ENCODE measurements at regions not wholly inside any gene's neighbourhood (a gene's known extent, or its start where the extent isn't known, plus 50 kb on each side); places are given as distances from the start of the nearest gene placed in this dataset.

DNA sequence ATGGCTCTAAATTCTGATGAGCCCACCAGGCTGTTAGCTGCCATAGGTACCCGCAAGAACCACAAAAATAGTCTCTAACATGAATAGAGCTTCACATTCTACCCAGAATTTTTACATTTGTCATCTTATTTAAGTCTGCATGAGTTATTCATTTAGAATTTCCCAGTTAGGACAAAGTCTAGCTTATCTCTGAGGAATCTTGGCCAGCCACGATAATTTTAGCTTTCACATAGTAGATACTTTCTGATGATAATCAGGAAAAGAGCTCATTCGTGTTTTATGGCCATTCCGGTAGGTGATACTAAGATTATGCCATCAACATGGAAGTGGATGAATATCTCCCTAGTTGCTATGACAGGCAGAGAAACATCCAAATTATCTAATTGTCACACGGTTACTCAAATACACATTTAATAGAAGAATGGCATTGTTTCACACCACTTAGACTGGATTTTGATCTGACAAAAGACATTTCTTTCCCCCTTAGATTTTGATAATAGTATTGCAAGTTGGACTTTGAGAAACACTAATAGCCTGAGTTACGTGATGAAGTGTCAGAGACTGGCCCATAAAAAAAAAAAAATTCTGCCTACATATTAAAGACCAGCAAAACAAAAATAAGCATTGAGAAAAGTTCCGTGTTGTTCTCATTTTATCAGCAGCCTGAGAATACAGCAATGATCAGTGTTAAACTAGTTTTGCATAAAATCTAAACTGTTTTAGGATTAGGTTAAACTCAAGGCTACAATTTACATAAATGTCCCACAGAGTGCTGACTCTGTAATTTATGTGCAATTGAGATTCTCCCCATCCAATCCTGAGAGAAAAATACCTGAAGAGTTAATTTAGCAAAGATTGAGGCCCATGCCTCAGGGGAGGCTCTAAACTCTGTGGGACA is 397.5 kb upstream of the ARID1B start:
- no peak for TF ChIP-seq CTCF (IDR thresholded peaks at IDR 0.05)
- TF ChIP-seq POLR2A (IDR thresholded peaks at IDR 0.05), result no peak
